T-helper 2 cell treated with Interferon-gamma antibody and Interleukin-4, amounts not matched to agents 5 μg/mL and 100 μg/mL, for 36 hours (primary cell): ENCODE measurements at regions not wholly inside any gene's neighbourhood (a gene's known extent, or its start where the extent isn't known, plus 50 kb on each side); places are given as distances from the start of the nearest gene placed in this dataset.
"Not testable (repeated sequence)": the region's sequence is repeated elsewhere in the genome, so short reads cannot be mapped to it uniquely, and the experiment has no call there.

ENCODE experiments used
- DNase-seq: peaks from one replicate; pipeline ENCODE4 v3.0.0; 2021; ENCODE audit warnings: low spot score
- H3K27ac Mint-ChIP-seq: one replicate; pipeline ENCODE4 v1.8.0; 2021; ENCODE audit warnings: mild to moderate bottlenecking, mixed read lengths
- H3K27me3 Mint-ChIP-seq: one replicate; pipeline ENCODE4 v1.8.0; 2021; ENCODE audit warnings: low read depth, mixed read lengths
- H3K36me3 Mint-ChIP-seq: one replicate; pipeline ENCODE4 v1.8.0; 2021; ENCODE audit warnings: low read depth, mixed read lengths
- H3K4me1 Mint-ChIP-seq: one replicate; pipeline ENCODE4 v1.8.0; 2021; ENCODE audit warnings: low read depth, mixed read lengths
- H3K4me3 Mint-ChIP-seq: one replicate; pipeline ENCODE4 v1.8.0; 2022; ENCODE audit warnings: mild to moderate bottlenecking, moderate library complexity, mixed read lengths
- H3K9me3 Mint-ChIP-seq: one replicate; pipeline ENCODE4 v1.8.0; 2021; ENCODE audit warnings: mixed read lengths

DNA sequence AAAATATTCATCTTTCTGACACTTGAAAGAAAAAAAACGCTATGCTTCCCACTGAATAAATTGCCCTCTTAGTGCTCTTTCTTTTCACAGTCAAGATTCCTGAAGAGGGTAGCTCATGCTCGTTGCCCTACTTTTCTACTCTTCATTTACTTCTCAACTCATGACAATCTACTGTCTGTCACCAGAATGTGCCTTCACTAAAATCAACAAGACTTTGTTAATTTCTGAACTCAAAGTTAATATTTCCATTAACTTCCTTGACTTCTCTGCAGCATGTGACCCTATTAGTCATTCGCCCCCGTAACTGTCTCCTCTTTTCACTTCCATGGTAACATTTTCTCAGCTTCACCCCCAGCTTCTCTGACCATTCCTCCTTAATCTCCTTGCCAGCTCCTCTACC, 98.9 kb upstream of the MAPRE2 start:
- H3K36me3 Mint-ChIP-seq, result no peaks in the 10 kb centered on the region

DNA sequence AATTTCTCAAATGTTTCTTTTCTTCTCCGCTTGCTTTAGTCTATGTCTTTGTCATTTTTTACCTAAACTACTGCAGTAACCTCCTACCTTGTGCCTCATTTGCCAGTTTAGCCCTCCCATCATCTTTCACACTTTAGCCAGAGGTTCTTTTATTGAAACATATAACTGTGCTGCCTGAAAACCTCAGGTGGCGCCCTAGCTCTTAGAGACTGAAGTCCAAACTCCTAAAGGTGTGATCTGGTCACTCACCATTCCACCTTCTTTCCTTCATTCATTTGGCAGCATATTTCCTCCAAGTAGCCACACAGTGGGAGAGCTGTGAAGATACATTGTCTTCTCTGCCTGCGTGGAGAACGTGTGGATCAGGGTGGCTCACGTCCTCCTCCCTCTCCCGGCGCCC, 98.2 kb upstream of the MAPRE2 start:
- no peaks in the 10 kb centered on the region for H3K4me1 Mint-ChIP-seq
- H3K27ac Mint-ChIP-seq, result no peak overlapping the region
- H3K36me3 Mint-ChIP-seq, result no peaks in the 10 kb centered on the region
- no peak for DNase-seq
- H3K9me3 Mint-ChIP-seq, result no peaks in the 10 kb centered on the region
- no peak overlapping the region for H3K4me3 Mint-ChIP-seq
- peaks cover 15% of the 10 kb centered on the region for H3K27me3 Mint-ChIP-seq

More for the DNA sequence above, 98.9 kb upstream of the MAPRE2 start:
- Mint-ChIP-seq H3K27me3 (peaks cover 15% of the 10 kb centered on the region), H3K4me1 (no peaks in the 10 kb centered on the region), H3K4me3 (no peak overlapping the region), H3K9me3 (no peaks in the 10 kb centered on the region), H3K27ac (no peak overlapping the region)
- DNase-seq, result no peak

DNA sequence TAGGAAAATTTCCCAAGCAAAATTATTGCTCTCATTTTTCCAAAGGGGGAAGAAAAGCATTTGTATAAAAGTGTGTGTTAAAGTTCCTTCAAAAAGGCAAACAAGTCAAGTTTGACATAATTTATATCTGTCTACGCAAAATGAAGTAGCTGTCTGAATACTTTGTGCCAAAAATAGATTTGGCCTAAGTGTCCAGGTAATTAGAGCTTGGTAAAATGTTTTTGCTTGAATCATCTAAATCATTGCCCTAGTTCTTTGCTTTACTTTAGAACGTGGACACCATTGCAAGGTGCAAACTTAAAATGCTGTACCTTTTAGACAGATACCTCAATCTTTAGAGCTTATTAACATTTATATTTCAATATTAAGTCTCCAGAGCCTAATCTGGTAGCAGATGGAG, 97.6 kb upstream of the MAPRE2 start:
- Mint-ChIP-seq H3K4me1 (no peaks in the 10 kb centered on the region), H3K27me3 (peaks cover 15% of the 10 kb centered on the region), H3K36me3 (no peaks in the 10 kb centered on the region)

DNA sequence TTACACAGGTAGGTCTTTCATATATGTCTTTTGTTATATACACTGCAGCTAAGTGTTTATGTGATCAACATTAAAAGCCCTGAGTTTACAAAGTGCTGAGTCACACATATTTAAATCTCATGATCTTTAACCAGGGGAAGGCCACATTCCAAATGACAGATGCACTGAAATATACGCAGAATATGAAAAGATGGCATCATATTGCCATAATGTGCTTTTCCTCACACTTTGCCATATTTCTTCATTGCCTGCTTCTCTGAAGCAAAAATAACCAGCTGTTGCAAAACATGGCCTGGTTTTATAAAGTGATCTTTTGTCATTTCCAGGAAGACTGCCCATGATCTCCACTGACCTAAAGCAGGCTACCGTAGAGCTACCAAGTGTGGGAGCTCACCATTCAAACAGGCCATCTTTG, 93.5 kb upstream of the MAPRE2 start:
- Mint-ChIP-seq H3K27ac (no peak overlapping the region), H3K9me3 (no peaks in the 10 kb centered on the region)

More for the DNA sequence above, 97.6 kb upstream of the MAPRE2 start:
- no peak for DNase-seq
- Mint-ChIP-seq H3K27ac (no peak overlapping the region), H3K4me3 (no peak overlapping the region), H3K9me3 (no peaks in the 10 kb centered on the region)

DNA sequence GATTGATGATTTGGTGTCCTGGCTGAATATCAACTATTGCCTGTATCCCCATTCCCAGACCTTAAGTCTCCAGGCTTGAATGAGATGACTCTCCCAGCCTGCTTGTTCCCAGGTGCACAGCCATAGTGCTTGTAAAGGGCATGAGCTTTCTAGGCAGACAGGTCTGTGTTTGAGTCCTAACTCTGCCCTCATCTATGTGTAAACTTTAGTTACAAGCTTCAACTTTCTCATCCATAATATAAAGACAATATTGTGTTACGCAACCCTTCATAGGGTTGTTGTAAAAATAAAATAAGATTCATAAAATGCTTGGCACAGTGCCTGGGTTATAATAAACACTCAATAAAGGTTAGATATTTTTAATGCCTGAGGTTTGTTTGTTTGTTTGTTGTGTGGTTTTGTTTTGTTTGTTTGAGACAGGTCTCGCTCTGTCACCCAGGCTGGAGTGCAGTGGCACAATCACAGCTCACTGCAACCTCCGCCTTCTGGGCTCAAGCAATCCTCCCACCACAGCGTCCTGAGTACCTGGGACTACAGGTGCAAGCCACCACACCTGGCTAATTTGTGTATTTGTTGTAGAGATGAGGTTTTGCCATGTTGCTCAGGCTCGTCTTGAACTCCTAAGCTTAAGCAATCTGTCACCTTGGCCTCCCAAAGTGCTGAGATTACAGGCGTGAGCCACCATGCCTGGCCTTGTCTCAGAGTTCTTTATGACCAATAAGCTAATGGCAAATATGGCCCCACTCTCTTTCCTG, 89.4 kb upstream of the MAPRE2 start:
- H3K4me3 Mint-ChIP-seq, result no peak overlapping the region
- H3K36me3 Mint-ChIP-seq, result no peaks in the 10 kb centered on the region
- H3K27me3 Mint-ChIP-seq, result peaks cover 9% of the 10 kb centered on the region
- DNase-seq, result no peak
- no peak overlapping the region for H3K27ac Mint-ChIP-seq
- H3K9me3 Mint-ChIP-seq, result no peaks in the 10 kb centered on the region
- no peaks in the 10 kb centered on the region for H3K4me1 Mint-ChIP-seq

More for the DNA sequence above, 93.5 kb upstream of the MAPRE2 start:
- no peak for DNase-seq
- no peak overlapping the region for H3K4me3 Mint-ChIP-seq
- H3K27me3 Mint-ChIP-seq, result peaks cover 8% of the 10 kb centered on the region
- H3K36me3 Mint-ChIP-seq, result no peaks in the 10 kb centered on the region
- no peaks in the 10 kb centered on the region for H3K4me1 Mint-ChIP-seq

DNA sequence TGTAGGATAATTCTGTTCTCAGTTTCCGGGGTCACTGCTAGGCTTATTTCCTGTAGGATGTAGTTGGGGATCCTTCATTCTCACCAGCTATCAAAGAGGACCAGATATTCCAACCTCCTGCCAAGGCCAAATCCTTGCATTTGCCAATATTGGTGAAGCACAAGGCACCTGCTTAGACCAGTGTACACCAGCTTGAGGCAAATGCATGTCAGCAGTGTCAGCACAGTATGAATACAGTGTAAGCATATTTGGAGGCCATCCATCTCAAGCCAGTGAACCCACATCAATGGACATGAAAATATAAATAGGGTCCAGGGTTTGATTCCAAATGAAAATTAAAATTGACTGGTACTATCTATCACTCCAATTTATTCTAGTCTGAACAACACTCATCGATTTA, 88.0 kb upstream of the MAPRE2 start:
- Mint-ChIP-seq H3K9me3 (no peaks in the 10 kb centered on the region), H3K36me3 (no peaks in the 10 kb centered on the region), H3K4me1 (no peaks in the 10 kb centered on the region), H3K27me3 (peaks cover 9% of the 10 kb centered on the region), H3K4me3 (no peak overlapping the region), H3K27ac (no peak overlapping the region)
- no peak for DNase-seq

DNA sequence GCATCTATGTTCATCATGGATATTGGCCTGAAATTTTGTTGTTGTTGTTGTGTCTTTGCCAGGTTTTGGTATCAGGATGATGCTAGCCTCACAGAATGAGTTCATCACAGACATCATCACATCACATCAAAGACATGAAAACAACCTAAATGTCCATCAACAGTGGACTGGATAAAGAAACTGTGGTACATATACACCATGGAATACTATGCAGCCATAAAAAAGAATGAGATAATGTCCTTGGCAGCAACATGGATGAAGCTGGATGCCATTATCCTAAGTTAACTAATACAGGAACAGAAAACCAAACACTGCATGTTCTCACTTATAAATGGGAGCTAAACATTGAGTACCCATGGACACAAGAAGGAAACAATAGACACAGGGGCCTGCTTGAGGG, 85.7 kb upstream of the MAPRE2 start:
- H3K36me3 Mint-ChIP-seq, H3K27ac Mint-ChIP-seq, H3K4me3 Mint-ChIP-seq, H3K4me1 Mint-ChIP-seq, H3K9me3 Mint-ChIP-seq, DNase-seq: not testable (repeated sequence)
- H3K27me3 Mint-ChIP-seq, result peaks cover 18% of the 10 kb centered on the region

DNA sequence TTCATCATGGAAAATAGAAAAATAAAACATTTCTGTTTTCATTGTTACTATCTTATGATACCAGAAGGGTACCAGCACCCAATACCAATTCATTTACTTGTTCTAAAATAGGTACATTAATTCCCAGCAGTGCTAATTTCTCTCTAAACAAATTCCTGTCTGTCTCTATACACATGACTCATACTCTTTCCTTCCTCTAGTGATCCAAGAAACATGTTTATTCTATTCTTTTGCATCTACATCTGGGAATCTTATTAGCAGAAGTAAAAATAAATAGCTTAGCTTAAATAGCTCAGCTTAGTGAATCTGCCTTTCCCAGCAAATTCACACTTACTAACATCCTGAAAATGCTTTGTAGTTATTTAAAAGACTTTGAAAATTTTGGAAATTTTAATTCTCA, 84.5 kb upstream of the MAPRE2 start:
- Mint-ChIP-seq H3K27me3 (peaks cover 18% of the 10 kb centered on the region), H3K4me3 (no peak overlapping the region), H3K27ac (no peak overlapping the region), H3K9me3 (no peaks in the 10 kb centered on the region), H3K4me1 (no peaks in the 10 kb centered on the region), H3K36me3 (no peaks in the 10 kb centered on the region)
- DNase-seq, result no peak

DNA sequence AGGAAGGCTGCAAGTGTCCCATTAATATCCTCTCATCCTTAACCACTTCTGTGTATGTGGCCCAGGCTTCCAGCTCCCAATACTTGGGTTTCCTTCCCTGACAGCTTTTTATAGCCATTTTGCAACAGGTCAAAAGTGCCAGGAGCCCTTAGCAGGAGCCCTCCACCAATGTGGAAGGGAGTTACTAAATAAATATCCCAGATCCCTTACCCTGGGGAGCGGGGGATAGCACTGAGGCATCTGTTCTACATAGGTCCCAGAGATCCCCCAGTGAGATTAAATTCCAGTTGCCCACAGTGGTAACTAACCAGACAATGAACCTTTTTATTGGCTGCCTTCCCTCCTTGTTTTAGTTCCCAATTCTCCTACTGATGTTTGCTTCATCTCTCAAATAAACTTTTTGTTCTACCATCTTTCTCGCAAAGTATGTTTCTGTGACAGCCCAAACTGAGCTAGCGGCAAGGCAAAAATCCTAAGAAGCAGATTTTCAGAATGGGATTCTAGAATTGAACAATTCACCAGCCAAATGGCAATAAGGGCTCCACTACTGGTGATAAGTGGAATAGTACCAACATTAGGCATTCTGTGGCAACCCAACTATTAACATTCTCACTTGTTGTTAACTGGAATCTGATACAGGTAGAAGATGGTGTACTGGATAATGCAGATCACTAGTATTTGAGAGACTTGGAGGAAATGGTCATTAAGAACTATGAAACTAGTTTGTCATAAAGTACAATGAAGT, 83.9 kb upstream of the MAPRE2 start:
- H3K36me3 Mint-ChIP-seq, result no peaks in the 10 kb centered on the region
- H3K4me3 Mint-ChIP-seq, result no peak overlapping the region
- H3K27ac Mint-ChIP-seq, result no peak overlapping the region
- H3K9me3 Mint-ChIP-seq, result no peaks in the 10 kb centered on the region
- no peaks in the 10 kb centered on the region for H3K4me1 Mint-ChIP-seq
- H3K27me3 Mint-ChIP-seq, result peaks cover 18% of the 10 kb centered on the region
- no peak for DNase-seq

DNA sequence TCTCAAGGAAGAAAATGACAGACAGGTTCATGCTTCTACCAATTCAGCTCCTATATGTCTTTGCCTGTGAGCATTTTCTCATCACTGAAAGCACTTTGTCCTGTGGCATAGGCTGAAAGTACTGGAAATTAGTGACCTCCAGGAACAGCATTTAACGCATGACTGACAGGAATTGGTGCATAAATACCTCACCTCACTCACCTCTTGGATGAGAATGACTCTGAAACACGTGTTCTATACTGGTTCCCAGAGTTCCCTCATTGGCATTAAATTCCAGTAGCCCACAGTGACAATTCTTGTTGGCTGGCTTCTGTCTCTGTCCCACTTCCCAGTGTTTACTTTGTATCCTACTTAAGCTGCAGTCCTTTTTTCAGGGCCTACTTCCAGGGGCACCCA, 83.4 kb upstream of the MAPRE2 start:
- Mint-ChIP-seq H3K27me3 (peaks cover 18% of the 10 kb centered on the region), H3K4me3 (no peak overlapping the region), H3K4me1 (no peaks in the 10 kb centered on the region), H3K36me3 (no peaks in the 10 kb centered on the region), H3K9me3 (no peaks in the 10 kb centered on the region), H3K27ac (no peak overlapping the region)
- DNase-seq, result no peak

DNA sequence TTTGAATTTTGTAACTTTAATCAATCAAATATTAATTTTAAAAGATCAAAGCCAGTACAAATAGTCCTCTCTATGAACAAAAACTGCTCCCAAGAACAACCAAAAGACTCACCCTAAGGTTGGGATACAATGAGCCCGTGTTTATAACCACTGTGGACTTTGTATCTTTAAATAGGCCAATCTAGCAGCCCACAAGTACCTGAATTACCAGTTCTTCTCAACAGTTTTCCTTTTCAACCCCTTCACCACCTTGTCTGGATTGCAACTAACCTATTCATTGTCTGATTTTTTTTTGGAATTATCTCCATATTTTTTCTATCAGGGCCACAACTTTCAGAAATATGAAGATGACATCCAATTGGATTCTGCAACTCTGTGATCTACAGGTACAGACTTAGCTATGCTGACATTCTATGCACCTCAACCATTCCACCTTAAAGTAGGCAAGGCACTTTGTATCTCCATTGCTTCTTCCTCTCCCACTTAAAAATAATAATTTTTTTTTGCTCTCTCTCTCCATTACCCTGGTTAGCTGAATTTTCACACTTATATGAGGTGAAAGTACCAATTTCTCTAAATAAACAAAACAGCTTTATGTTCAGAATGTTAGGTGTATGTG, 81.9 kb upstream of the MAPRE2 start:
- no peaks in the 10 kb centered on the region for H3K4me1 Mint-ChIP-seq
- no peak for DNase-seq
- no peak overlapping the region for H3K4me3 Mint-ChIP-seq
- H3K27me3 Mint-ChIP-seq, result peaks cover 14% of the 10 kb centered on the region
- no peak overlapping the region for H3K27ac Mint-ChIP-seq
- H3K9me3 Mint-ChIP-seq, result no peaks in the 10 kb centered on the region
- no peaks in the 10 kb centered on the region for H3K36me3 Mint-ChIP-seq

DNA sequence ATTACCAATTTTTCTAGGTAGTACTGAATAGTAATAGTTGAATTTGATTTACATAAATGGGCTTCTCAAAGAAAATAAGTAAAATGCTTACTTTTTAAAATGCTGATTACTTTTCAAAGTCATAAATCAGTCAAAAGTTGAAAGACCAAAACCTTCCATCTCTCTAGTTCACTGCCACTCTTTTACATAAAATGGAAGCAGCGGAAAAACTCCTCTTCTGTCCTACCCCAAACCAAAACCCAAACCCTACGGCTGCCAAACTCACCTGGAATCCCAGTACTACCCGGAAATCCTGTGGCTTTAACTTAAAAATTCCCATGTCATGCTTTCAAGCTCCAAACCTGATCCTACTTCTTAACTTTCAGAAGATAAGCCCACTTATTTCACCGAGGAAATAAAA, 81.2 kb upstream of the MAPRE2 start:
- Mint-ChIP-seq H3K27me3 (peaks cover 14% of the 10 kb centered on the region), H3K4me1 (no peaks in the 10 kb centered on the region), H3K9me3 (no peaks in the 10 kb centered on the region), H3K27ac (no peak overlapping the region), H3K36me3 (no peaks in the 10 kb centered on the region), H3K4me3 (no peak overlapping the region)
- no peak for DNase-seq

DNA sequence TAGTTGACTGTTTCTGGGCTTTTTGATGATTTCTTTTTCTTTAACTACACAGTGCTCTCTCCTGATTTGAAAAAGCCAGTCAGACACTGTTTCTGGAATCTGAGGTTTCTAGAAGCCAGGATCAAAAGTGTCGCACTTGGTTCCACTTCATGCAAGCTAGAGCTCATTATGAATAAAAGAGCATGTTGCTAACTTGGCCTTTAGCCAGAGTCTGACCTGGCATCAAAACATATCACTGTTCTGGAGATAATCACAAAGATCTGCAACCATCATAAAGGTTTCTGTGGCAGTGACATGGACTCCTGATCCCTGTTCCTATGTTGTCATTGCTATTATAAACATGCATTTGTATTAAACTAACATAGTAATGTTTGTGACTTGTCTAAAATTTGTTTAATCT, 76.1 kb upstream of the MAPRE2 start:
- H3K27ac Mint-ChIP-seq, result no peak overlapping the region
- no peaks in the 10 kb centered on the region for H3K36me3 Mint-ChIP-seq
- no peaks in the 10 kb centered on the region for H3K4me1 Mint-ChIP-seq
- no peak for DNase-seq
- no peak overlapping the region for H3K4me3 Mint-ChIP-seq
- no peaks in the 10 kb centered on the region for H3K9me3 Mint-ChIP-seq
- peaks cover 5% of the 10 kb centered on the region for H3K27me3 Mint-ChIP-seq

DNA sequence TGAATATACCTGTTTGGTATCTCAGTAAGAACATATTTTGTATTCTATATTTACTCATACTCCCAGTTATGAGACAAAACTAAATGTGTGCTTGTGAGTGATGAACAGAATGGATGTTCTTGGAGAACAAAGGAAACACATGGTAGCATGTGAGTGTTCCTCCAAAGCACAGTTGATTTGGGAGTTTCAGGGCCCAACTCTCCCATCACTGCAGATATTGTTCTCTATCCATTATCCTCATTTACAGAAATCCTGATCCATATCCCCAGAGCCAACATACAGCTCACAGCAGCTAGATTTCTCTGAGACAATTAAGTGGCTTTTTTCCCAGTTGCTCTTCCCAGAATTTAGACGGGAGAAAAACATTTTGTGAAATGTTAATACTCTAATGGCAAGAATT, 75.6 kb upstream of the MAPRE2 start:
- Mint-ChIP-seq H3K36me3 (no peaks in the 10 kb centered on the region), H3K27ac (no peak overlapping the region), H3K27me3 (peaks cover 8% of the 10 kb centered on the region), H3K9me3 (no peaks in the 10 kb centered on the region), H3K4me3 (no peak overlapping the region), H3K4me1 (no peaks in the 10 kb centered on the region)
- no peak for DNase-seq
